Aorta (tissue), 5 donors: ENCODE measurements at regions not wholly inside any gene's neighbourhood (a gene's known extent, or its start where the extent isn't known, plus 50 kb on each side); places are given as distances from the start of the nearest gene placed in this dataset.

Experiments
- ATAC-seq: fragments of 200-7000 bp; cut with Tn5 transposase; one replicate; pipeline ENCODE4 v1.9.1; 2022; ENCODE audit warnings: moderate library complexity; ENCODE audit not compliant: low FRiP score
- DNase-seq, 2 donors: peaks; one replicate each; pipeline ENCODE4 v3.0.0-alpha.2; 2020
- H3K27ac ChIP-seq, 2 donors: one replicate each; pipeline ENCODE4 v1.5.1; 2013; ENCODE audit warnings: low read length in 2 of 2, mild to moderate bottlenecking in 2 of 2, moderate library complexity in 2 of 2, control low read depth in 1 of 2, inconsistent platforms in 1 of 2, low read depth in 1 of 2
- H3K27me3 ChIP-seq, 2 donors: one replicate each; pipeline ENCODE4 v1.6.1; 2013; ENCODE audit warnings: control low read depth in 1 of 2, low read length in 1 of 2, mild to moderate bottlenecking in 1 of 2, moderate library complexity in 1 of 2; ENCODE audit not compliant: insufficient read depth in 2 of 2, control insufficient read depth in 1 of 2
- H3K36me3 ChIP-seq, 2 donors: one replicate each; pipeline ENCODE4 v1.6.1; 2013; ENCODE audit warnings: control low read depth in 1 of 2, low read length in 1 of 2, mild to moderate bottlenecking in 1 of 2; ENCODE audit not compliant: insufficient read depth in 2 of 2, control insufficient read depth in 1 of 2
- H3K4me1 ChIP-seq, 2 donors: one replicate each; pipeline ENCODE4 v1.6.1; 2013; ENCODE audit warnings: low read length in 2 of 2, control low read depth in 1 of 2, mild to moderate bottlenecking in 1 of 2, moderate library complexity in 1 of 2; ENCODE audit not compliant: insufficient read depth in 2 of 2, control insufficient read depth in 1 of 2
- H3K4me3 ChIP-seq, 2 donors: one replicate each; pipeline ENCODE4 v1.5.1; 2013; ENCODE audit warnings: low read length in 2 of 2, control low read depth in 1 of 2, mild to moderate bottlenecking in 1 of 2
- H3K9me3 ChIP-seq: one replicate; pipeline ENCODE4 v1.6.1; 2013; ENCODE audit warnings: mild to moderate bottlenecking, low read length; ENCODE audit not compliant: control insufficient read depth
- WGBS, 2 donors: extraction: QIAGEN DNeasy Blood & Tissue Kit; methylation state at CpG; one replicate each; pipeline ENCODE4 v1.1.7; 2013; 5-methylcytosine and 5-hydroxymethylcytosine counted together
- intact Hi-C, 2 donors: fragments of 100-400 bp; cut with DNase I; formaldehyde crosslinking; loops; one replicate each; pipeline versions ENCODE4 v1.14.2 to v1.15.0; 2022
- donor health status: healthy with polysubstance abuse.
- donor health status: Bipolar disorder and iron deficiency.
- donor health status: DM: no; HTN: no; CAD: no.
- donor health status: DM: no; HTN: no; CAD: no.
- donor health status: DM: yes; HTN: yes; CAD: no.

DNA sequence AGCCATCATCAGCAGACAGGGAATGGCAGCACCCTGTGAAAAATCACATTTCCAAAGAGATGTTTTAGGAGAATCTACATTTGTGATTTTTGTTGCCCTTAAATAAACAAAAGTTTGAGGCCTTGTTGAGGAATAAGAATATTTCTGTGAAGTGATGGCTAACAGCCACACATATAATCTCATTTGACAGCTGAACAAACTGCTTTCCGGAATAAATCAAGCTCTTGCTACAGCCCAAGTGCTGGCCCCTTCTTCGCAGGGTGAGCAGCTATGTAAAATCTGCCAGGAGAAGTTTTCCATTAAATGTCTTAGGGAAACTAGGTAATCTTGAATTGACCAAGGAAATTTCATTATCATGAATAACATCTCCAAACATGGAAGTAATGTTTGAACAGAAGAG lies 106.4 kb upstream of the GPM6B start:
- Histone ChIP-seq H3K36me3 (no peaks in the 10 kb centered on the region), H3K4me1 (peaks cover 0 to 1% of the 10 kb centered on the region in 2 donors), H3K9me3 (no peaks in the 10 kb centered on the region), H3K27me3 (no peaks in the 10 kb centered on the region), H3K27ac (no peak overlapping the region), H3K4me3 (no peak overlapping the region)
- no peak for DNase-seq
- 15 to 22% methylated on average over 2 of the region's 2 CpGs for WGBS, 2 donors
- ATAC-seq = no peak
- intact Hi-C loops = no loop called here

DNA sequence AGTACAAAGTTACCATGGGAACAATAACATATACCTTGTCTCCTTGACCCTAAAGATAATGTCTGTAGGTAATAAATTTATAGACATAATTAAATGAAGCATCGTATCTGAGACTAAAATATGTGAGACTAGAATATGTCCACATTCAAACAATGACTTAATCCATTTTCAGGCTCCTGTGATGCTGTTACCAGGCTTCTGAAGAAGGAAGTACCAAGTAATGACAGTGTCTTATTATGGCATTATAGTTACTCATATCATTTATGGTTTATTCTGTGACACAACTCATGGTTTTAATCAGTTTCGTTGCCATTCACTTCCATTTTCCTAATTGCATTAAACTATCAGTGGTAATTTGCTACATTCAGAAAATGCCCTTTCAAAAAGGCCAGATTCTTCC lies 100.6 kb upstream of the GPM6B start:
- Histone ChIP-seq H3K9me3 (no peaks in the 10 kb centered on the region), H3K36me3 (no peaks in the 10 kb centered on the region), H3K4me3 (no peak overlapping the region), H3K27me3 (no peaks in the 10 kb centered on the region), H3K27ac (no peak overlapping the region), H3K4me1 (no peaks in the 10 kb centered on the region)
- 80 to 84% methylated on average over 2 of the region's 2 CpGs for WGBS, 2 donors
- ATAC-seq = no peak
- intact Hi-C loops = no loop called here
- no peak for DNase-seq

DNA sequence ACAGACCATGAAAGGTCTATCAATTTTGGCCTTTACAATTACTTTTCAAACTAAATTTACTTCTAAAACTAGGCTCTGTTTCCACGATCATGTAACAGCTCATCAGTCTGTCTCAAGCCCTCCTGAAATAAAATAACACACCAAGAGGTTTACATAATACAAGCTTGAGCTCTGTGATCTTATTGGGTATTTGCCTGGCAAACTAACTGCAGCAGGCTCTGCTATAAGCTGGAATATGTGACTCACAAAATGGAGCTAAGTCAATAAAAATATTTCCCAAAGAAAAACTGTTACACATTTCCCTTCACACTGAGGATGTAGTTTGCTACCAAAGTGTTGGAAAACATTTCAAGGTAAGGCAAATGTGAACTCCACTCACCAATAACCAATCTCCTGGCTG lies 94.7 kb upstream of the GPM6B start:
- Histone ChIP-seq H3K27me3 (no peaks in the 10 kb centered on the region), H3K4me3 (no peak overlapping the region), H3K36me3 (no peaks in the 10 kb centered on the region), H3K9me3 (no peaks in the 10 kb centered on the region), H3K27ac (no peak overlapping the region), H3K4me1 (peaks cover 0 to 1% of the 10 kb centered on the region in 2 donors)
- WGBS, 2 donors = 2 to 8% methylated on average over 1 of the region's 1 CpG
- DNase-seq (no peak), ATAC-seq (no peak)
- intact Hi-C loops = no loop called here

DNA sequence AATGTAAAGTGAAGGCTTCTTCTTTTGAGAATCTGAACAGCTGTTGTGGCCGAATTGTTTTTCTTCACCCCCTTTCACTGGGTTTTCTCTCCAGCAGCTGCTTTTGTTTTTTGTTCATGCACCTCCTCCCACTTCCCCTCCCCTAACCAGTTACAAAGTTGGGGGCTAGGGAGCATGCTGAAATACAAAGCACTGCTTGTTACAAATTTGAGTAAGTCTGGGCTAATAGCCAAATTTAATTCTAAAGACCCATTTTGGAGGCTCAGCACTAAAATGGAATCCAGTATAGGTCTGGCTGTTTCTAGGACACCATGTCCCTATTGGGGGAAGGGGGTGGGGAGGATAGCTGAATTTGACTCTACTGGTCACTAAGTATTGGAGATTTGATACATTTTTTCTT lies 89.2 kb upstream of the GPM6B start:
- Histone ChIP-seq H3K27ac (no peak overlapping the region), H3K9me3 (no peaks in the 10 kb centered on the region), H3K4me3 (no peak overlapping the region), H3K4me1 (peaks cover 0 to 1% of the 10 kb centered on the region in 2 donors), H3K36me3 (no peaks in the 10 kb centered on the region), H3K27me3 (no peaks in the 10 kb centered on the region)
- no peak for DNase-seq
- ATAC-seq = no peak
- WGBS, 2 donors = 41 to 80% methylated on average over 1 of the region's 1 CpG
- intact Hi-C loops = no loop called here

DNA sequence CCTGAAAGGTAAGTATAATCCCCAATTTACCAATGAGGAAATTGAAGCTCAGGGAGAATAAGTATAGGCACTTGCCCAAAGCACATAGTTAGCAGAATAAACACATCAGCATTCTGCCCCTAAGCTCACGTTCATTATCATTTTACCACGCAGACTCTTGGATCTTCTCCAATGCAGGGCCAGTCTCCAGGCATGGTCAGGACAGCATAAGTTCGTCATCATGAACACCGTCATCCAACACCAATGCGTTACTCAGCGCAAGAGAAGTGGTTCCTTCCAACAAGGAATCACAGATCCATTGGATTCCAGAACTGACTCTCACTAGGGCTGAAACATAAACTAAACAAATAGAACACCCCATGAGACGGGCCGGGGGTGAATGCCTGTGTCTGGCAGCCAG lies 86.5 kb upstream of the GPM6B start:
- H3K27me3 ChIP-seq = no peaks in the 10 kb centered on the region
- intact Hi-C loops = no loop called here
- WGBS, 2 donors = 78 to 80% methylated on average over 8 of the region's 8 CpGs
- DNase-seq = no peak
- no peak overlapping the region for H3K4me3 ChIP-seq
- peaks cover 0 to 2% of the 10 kb centered on the region in 2 donors for H3K4me1 ChIP-seq
- no peaks in the 10 kb centered on the region for H3K36me3 ChIP-seq
- H3K9me3 ChIP-seq = no peaks in the 10 kb centered on the region
- no peak for ATAC-seq
- H3K27ac ChIP-seq = no peak overlapping the region

DNA sequence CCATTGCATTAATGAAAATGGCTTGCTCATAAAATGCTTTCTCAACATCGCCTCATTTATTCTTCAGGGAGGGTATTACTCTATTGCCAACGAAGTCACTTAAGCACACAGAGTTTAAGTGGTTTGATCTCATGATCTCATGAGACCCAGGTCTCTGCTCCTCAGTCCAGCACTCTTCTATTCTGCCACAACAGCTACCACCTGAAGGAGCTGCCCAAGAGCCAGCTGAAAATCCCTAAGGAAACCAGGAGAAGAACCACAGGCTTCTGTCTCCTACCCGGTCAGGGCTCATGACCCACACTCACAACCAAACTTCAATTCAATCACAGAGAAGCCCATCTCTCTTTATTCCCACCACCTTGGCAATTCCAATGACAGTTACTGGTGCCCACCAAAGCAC lies 85.5 kb upstream of the GPM6B start:
- Histone ChIP-seq H3K27me3 (no peaks in the 10 kb centered on the region), H3K27ac (no peak overlapping the region), H3K4me1 (peaks cover 2 to 7% of the 10 kb centered on the region in 2 donors), H3K9me3 (no peaks in the 10 kb centered on the region), H3K4me3 (no peak overlapping the region), H3K36me3 (no peaks in the 10 kb centered on the region)
- ATAC-seq (no peak), DNase-seq (no peak)
- intact Hi-C loops = no loop called here
- WGBS, 2 donors = 92 to 94% methylated on average over 3 of the region's 3 CpGs

DNA sequence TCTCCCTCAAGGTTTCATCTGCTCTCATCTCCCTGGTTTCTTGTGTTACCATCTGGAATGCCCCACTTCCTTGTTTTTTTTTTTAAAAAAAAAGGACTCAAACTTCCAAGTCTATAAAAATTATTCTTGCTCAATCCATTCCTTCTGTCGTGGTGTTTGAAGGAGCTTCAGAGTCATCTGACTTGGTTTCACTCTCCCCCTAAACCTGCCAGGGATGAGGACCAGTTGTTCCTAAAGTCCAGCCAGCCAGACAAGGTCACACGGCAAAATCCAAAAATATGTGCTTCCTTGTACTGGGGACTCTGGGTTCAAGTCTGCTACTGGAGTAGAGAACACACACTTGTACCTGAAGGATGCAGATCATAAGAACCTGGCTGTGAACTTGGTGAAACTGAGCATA lies 84.5 kb upstream of the GPM6B start:
- Histone ChIP-seq H3K27ac (no peak overlapping the region), H3K4me3 (no peak overlapping the region), H3K36me3 (no peaks in the 10 kb centered on the region), H3K9me3 (no peaks in the 10 kb centered on the region), H3K27me3 (no peaks in the 10 kb centered on the region), H3K4me1 (peaks cover 2 to 7% of the 10 kb centered on the region in 2 donors)
- DNase-seq (no peak), ATAC-seq (peak; percentile 10)
- intact Hi-C loops = no loop called here
- WGBS, 2 donors = 15 to 53% methylated on average over 2 of the region's 2 CpGs

DNA sequence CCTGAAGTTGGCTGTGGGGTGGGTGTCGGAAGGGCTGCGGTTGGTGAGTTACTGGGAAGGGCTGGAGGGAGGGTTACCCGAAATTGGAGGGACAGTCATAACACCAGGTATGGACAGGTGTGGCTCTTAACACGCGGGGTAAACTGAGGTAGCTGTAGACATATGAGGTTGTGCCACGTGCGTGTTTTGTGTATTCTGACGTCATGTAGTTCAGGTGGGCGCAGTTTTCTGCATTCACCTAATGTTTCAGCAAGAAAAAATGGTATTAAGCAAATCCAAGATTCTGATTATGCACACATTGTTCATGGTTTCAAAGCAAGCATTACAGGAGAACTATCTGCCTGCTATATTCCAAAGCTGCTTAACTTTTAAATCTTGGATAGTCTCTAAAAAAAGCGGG lies 83.5 kb upstream of the GPM6B start:
- Histone ChIP-seq H3K4me1 (peaks cover 2 to 7% of the 10 kb centered on the region in 2 donors), H3K27me3 (no peaks in the 10 kb centered on the region), H3K4me3 (no peak overlapping the region), H3K9me3 (no peaks in the 10 kb centered on the region), H3K27ac (no peak overlapping the region), H3K36me3 (no peaks in the 10 kb centered on the region)
- no peak for ATAC-seq
- DNase-seq = no peak
- intact Hi-C loops = no loop called here
- 80 to 83% methylated on average over 10 of the region's 10 CpGs for WGBS, 2 donors

DNA sequence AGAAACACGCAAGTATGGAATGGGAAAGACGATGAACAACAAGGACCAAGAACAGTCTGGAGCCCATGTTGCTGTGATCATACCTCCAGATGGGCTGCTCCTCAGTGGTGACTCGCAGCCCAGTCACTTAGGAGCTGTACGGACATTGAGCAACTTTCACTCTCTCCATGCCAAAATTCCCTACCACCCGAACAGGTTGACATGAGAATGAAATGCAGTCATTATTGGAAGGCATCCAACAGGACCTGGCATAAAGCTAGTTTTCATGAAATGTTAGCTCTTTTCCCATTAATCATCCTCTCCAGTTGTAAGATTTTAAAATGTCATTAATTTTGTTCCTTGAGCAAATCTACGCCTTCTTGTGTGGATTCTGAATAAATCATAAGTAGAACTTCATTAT lies 82.7 kb upstream of the GPM6B start:
- Histone ChIP-seq H3K4me3 (no peak overlapping the region), H3K27ac (no peak overlapping the region), H3K27me3 (no peaks in the 10 kb centered on the region), H3K36me3 (no peaks in the 10 kb centered on the region), H3K9me3 (no peaks in the 10 kb centered on the region), H3K4me1 (peaks cover 2 to 7% of the 10 kb centered on the region in 2 donors)
- DNase-seq (peak in 1 of 2 donors; percentile 51), ATAC-seq (no peak)
- intact Hi-C loops = loop anchor here (2.0 to 10.0 kb wide), 4 partner anchors 128 to 242 kb away; partner anchors contain the start of gene GEMIN8 (in 1 of the 2)
- 10 to 12% methylated on average over 6 of the region's 6 CpGs for WGBS, 2 donors
